GM21381 (cell line): ENCODE measurements at regions not wholly inside any gene's neighbourhood (a gene's known extent, or its start where the extent isn't known, plus 50 kb on each side); places are given as distances from the start of the nearest gene placed in this dataset.
"Not testable (repeated sequence)": the region's sequence is repeated elsewhere in the genome, so short reads cannot be mapped to it uniquely, and the experiment has no call there.

Experiments
- ATAC-seq: cut with Tn5 transposase; IDR thresholded peaks from one replicate; pipeline ENCODE4 v1.9.1; 2021; ENCODE audit warnings: mild to moderate bottlenecking, moderate library complexity; ENCODE audit not compliant: unreplicated experiment

- no peak for ATAC-seq
Observed at GRCh38 chr6:95848717-95849116, 167.1 kb upstream of the FUT9 start.

GRCh38 chr6:95856876-95857364, 158.9 kb upstream of the FUT9 start:
- ATAC-seq = no peak

GRCh38 chr6:95865857-95866256, 149.9 kb upstream of the FUT9 start:
- no peak for ATAC-seq

GRCh38 chr6:95866732-95867131, 149.0 kb upstream of the FUT9 start:
- no peak for ATAC-seq

GRCh38 chr6:95867205-95867604, 148.6 kb upstream of the FUT9 start:
- ATAC-seq = no peak

GRCh38 chr6:95877480-95877879, 138.3 kb upstream of the FUT9 start:
- ATAC-seq = no peak

GRCh38 chr6:95879856-95880255, 135.9 kb upstream of the FUT9 start:
- ATAC-seq = no peak

- no peak for ATAC-seq
Observed at GRCh38 chr6:95882371-95882770, 133.4 kb upstream of the FUT9 start.

- ATAC-seq = not testable (repeated sequence)
Observed at GRCh38 chr6:95888711-95889110, 127.1 kb upstream of the FUT9 start.

- no peak for ATAC-seq
Observed at GRCh38 chr6:95905132-95905531, 110.6 kb upstream of the FUT9 start.

GRCh38 chr6:95917034-95917433, 98.7 kb upstream of the FUT9 start:
- ATAC-seq = no peak

- no peak for ATAC-seq
Observed at GRCh38 chr6:95923518-95923917, 92.3 kb upstream of the FUT9 start.

- ATAC-seq = no peak
Observed at GRCh38 chr6:95935736-95936135, 80.0 kb upstream of the FUT9 start.

GRCh38 chr6:95946906-95947305, 68.9 kb upstream of the FUT9 start:
- no peak for ATAC-seq

GRCh38 chr6:95948324-95948723, 67.5 kb upstream of the FUT9 start:
- ATAC-seq = no peak

GRCh38 chr6:95949985-95950384, 65.8 kb upstream of the FUT9 start:
- ATAC-seq = no peak

- ATAC-seq = no peak
Observed at GRCh38 chr6:95958686-95959085, 57.1 kb upstream of the FUT9 start.

GRCh38 chr6:95959261-95959660, 56.5 kb upstream of the FUT9 start:
- ATAC-seq = no peak
